Activated CD4-positive, alpha-beta T cell treated with anti-CD3 and anti-CD28 coated beads, Interleukin-2, amount 50 U/mL, for 16 hours (primary cell): ENCODE measurements at regions not wholly inside any gene's neighbourhood (a gene's known extent, or its start where the extent isn't known, plus 50 kb on each side); places are given as distances from the start of the nearest gene placed in this dataset.
"Not testable (repeated sequence)": the region's sequence is repeated elsewhere in the genome, so short reads cannot be mapped to it uniquely, and the experiment has no call there.

ENCODE experiments used
- DNase-seq: peaks from one replicate; pipeline ENCODE4 v3.0.0-alpha.2; 2020

GRCh38 chr5:15333091-15333490, 166.9 kb upstream of the FBXL7 start:
- no peak for DNase-seq

- no peak for DNase-seq
Observed at GRCh38 chr5:15326932-15327331, 173.0 kb upstream of the FBXL7 start.

GRCh38 chr5:15326471-15326870, 173.5 kb upstream of the FBXL7 start:
- no peak for DNase-seq

GRCh38 chr5:15322421-15322820, 177.6 kb upstream of the FBXL7 start:
- DNase-seq, result no peak

GRCh38 chr5:15321776-15322175, 178.2 kb upstream of the FBXL7 start:
- DNase-seq, result no peak

GRCh38 chr5:15320871-15321270, 179.1 kb upstream of the FBXL7 start:
- DNase-seq, result no peak

- no peak for DNase-seq
Observed at GRCh38 chr5:15304914-15305834, 194.8 kb upstream of the FBXL7 start.

- no peak for DNase-seq
Observed at GRCh38 chr5:15304066-15304731, 195.8 kb upstream of the FBXL7 start.

- no peak for DNase-seq
Observed at GRCh38 chr5:15300141-15300540, 199.8 kb upstream of the FBXL7 start.

- DNase-seq, result no peak
Observed at GRCh38 chr5:15290953-15291352, 209.0 kb upstream of the FBXL7 start.

- no peak for DNase-seq
Observed at GRCh38 chr5:15286650-15287049, 213.3 kb upstream of the FBXL7 start.

- no peak for DNase-seq
Observed at GRCh38 chr5:15285901-15286583, 213.9 kb upstream of the FBXL7 start.

- DNase-seq, result no peak
Observed at GRCh38 chr5:15284706-15285105, 215.3 kb upstream of the FBXL7 start.

- DNase-seq, result no peak
Observed at GRCh38 chr5:15283076-15283475, 216.9 kb upstream of the FBXL7 start.

- no peak for DNase-seq
Observed at GRCh38 chr5:15282611-15283010, 217.4 kb upstream of the FBXL7 start.

- DNase-seq, result not testable (repeated sequence)
Observed at GRCh38 chr5:15271596-15271995, 228.4 kb upstream of the FBXL7 start.

GRCh38 chr5:15267966-15268365, 232.0 kb upstream of the FBXL7 start:
- no peak for DNase-seq

GRCh38 chr5:15266841-15267240, 233.1 kb upstream of the FBXL7 start:
- no peak for DNase-seq

GRCh38 chr5:15266229-15266628, 233.8 kb upstream of the FBXL7 start:
- DNase-seq, result no peak

GRCh38 chr5:15263942-15264341, 236.0 kb upstream of the FBXL7 start:
- DNase-seq, result no peak

GRCh38 chr5:15263406-15263805, 236.6 kb upstream of the FBXL7 start:
- no peak for DNase-seq

- DNase-seq, result no peak
Observed at GRCh38 chr5:15261269-15261995, 238.5 kb upstream of the FBXL7 start.
